ENCODE measurements at regions not wholly inside any gene's neighbourhood (a gene's known extent, or its start where the extent isn't known, plus 50 kb on each side); places are given as distances from the start of the nearest gene placed in this dataset.

GRCh38 chr20:57066126-57066900, 200.1 kb downstream of the BMP7 start:
- no peak for DNase-seq

GRCh38 chr20:57069442-57069841, 197.0 kb downstream of the BMP7 start:
- no peak for DNase-seq

DNA sequence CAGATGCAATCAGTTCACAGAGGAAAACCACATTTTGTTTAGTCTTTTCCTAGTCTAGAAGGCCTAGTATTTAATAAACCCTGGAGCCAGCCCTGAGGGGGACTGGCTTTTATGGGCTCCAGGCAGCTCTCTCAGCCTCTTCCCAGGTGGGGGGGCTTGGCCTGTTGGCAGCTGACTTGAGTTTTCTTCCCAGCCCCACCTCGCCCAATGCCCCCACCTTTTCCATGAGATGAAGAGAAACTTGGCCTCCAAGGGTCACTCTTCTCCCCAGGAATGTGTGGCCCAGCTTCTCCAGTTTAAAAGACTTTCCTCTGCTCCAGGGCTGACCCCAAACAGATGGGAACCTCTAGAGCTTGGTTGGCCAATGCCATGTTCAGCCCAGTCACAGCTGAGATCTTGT, 196.1 kb downstream of the BMP7 start:
- no peak for DNase-seq

DNA sequence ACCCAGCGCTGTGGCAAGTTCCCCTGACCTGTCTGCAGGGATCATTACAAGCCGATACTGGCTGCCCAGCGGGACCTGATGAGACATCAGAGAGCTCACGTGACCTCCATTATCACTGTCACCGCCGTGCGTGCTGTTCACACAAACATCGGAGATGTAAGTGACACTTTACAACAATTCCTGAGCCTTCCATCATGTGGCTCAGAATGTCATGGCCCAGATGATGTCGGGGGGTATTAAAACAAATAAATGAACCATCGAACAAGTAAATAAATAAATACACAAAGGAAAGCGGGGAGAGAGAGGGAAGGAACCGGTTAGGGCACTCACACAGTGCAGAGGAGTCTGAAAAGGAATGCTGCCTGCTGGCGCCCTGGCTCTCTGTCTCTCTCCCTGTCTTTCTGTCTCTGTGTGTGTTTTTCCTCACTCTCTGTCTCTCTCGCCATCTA, 195.1 kb downstream of the BMP7 start:
- DNase-seq = peak; percentile 30

DNA sequence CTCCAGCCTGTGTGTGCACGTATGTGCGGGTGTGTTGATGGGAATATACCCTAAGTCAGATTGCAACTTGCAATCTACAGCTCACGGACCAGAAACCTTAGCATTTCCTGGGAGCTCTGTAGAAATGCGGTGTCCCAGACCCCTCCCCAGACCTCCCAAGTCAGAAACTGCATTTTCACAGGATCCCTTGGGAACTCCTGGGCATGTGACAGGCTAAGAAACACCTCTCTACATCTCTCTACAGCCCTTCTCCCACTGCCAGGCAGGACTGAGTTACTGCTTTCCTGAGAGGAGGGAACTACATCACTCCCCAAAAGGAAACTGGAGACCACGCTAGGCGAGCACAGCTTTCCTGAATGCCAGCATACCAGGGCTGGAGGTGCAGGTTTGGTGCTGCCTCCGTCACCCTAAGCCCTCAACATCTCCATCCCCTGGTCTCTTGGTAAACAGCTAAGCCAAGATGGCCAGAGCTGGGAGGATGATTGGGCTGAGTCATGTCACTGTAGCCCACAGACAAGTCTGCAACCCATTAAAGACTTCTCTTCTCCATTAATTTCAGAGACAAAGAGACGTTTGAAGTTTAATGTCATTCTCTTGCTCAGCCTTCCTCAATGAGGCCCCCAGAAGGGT, 194.4 kb downstream of the BMP7 start:
- DNase-seq = no peak

GRCh38 chr20:57073402-57073801, 193.0 kb downstream of the BMP7 start:
- DNase-seq = no peak

DNA sequence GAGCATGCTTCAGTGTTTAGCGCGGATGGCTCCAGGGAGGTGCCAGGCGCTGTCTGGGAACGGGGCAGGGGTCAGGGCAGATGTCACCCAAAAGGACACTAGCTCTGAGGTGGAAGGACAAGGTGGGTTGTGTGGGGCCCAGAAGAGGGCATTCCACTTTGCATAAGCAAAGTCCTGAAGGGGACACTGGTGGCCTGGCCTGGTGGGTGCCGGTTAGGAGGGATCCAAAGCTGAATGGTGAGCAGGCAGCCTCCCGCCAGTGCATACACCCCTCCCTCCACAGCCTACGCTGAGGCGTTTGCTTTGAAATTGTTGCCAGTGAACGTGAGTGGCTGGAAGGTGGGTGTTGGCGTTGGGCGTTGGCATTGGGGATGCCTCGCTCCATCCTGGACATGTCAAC, 192.1 kb downstream of the BMP7 start:
- DNase-seq = no peak

DNA sequence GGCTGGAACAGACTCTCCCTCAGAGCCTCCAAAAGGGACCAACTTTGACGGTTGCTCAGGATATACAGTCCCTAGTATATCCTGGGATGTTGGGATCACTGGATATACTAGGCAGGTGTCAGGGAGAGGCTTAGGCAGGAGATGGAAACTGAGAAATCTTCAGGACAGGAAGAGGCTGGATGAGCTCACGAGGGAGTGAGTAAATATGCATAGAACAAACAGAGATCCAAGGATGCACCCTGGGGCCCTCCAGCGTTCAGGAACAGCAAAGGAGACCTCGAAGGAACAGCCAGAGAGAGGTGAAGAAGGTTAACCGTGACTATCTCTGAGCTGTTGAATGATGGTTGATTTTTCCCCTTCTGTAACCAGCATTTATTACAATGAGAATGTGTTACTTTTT, 191.3 kb downstream of the BMP7 start:
- DNase-seq = no peak

GRCh38 chr20:57075603-57076002, 190.8 kb downstream of the BMP7 start:
- no peak for DNase-seq

DNA sequence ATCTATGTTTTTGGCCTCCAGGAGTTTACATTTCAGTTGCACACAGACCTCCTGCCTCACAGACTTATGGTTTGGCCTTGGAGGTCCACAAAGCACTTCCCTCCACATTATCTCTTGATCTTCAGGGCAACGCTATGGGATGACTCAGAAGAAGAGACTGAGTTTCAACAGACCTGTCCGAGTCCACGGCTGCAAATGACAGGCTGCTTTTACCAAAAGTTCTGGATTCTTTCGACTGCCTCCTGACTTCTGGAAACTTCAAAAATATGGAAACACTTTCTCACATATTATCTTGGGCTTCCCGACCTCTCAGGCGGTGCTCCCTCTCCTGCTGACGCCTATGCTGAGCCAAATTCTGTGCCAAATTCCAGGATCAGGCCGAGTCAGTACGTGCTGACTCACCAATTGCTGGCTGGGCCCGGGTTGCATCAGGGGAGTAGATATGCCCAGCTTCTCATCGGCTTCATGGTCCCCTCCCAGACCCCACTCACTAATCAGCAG, 190.2 kb downstream of the BMP7 start:
- no peak for DNase-seq

DNA sequence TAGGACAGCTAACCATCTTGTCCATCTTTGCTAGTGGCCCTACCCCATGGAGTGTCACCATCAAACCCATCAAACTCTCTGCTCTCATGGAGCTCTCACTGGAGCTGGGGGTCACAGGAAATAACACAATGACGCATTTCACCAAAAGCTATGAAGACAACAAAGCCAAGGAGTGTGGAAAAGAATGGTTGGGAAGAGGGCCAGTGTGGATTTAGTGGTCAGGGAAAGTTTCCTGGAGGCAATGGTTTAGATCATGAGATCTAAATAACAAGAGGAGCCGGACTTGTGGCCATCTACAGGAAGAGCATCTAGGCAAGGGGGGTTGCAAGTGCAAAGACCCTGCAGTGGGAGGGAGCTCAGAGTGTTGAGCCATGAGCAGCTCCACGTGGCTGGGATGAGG, 189.5 kb downstream of the BMP7 start:
- no peak for DNase-seq

- DNase-seq = no peak
Measured at GRCh38 chr20:57078116-57078515, 188.3 kb downstream of the BMP7 start.

- DNase-seq = no peak
Measured at GRCh38 chr20:57079031-57080005, 187.1 kb downstream of the BMP7 start.

DNA sequence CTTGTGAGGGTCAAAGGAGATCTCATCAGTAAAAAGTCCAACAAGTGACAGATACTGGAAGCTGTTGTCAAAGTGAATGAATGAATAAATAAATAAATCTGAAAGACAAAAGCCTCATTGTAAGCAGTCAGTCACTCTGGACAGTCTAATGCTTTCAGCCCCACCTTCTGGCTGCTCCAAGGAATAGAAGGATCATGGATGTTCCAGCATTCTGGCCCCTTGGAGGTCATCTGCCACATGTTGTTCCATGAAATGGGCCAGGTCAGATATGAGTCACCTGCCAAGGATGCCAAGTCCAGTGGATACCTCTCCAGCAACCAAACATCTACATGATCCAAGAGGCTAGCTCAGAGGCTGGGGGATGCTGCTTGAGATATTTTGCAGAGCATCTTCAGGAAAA, 185.6 kb downstream of the BMP7 start:
- no peak for DNase-seq

DNA sequence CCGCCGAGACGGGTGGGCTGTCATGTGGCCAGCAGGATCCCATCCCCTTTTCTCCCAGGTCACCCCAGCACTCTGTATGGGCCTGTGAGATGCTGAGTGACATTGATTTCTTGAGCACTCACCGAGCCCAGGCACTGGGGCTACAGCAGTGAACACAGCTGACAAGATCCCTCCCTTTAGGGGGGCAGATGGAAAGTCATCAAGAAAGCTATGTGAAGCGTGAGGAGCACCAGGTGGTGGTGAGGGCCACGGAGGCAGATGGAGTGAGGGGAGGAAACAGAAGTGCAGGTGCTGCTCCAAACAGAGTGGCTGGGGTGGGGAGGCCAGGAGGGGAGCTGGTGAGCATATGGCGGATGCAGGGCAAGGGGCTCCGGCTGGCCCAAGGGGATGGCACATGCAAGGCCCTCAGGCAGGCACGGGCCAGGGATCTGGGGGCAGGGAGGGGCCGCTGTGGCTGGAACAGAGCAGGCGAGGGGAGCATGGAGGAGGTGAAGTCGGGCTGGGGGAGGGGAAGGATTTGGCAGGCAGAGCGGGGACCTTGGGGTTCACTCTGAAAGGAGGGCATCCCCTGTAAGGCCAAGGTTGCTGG, 184.0 kb downstream of the BMP7 start:
- no peak for DNase-seq

DNA sequence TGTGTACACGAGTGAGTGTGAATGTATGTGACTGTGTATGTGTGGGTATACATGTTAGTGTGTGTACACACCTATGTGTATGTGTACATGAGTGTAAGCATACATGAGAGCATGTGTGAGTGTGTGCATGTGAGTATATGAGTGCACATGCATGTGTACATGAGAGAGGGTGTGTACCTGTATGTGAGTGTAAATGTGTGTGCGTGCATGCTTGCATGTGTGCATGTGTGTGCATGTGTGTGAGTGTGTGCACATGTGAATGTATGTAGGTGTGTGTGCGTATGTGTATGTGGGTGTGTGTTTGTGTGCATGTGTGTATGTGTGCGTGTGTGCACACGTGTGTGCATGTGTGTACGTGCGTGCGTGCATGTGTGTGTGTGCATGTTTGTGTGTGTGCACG, 183.4 kb downstream of the BMP7 start:
- no peak for DNase-seq

DNA sequence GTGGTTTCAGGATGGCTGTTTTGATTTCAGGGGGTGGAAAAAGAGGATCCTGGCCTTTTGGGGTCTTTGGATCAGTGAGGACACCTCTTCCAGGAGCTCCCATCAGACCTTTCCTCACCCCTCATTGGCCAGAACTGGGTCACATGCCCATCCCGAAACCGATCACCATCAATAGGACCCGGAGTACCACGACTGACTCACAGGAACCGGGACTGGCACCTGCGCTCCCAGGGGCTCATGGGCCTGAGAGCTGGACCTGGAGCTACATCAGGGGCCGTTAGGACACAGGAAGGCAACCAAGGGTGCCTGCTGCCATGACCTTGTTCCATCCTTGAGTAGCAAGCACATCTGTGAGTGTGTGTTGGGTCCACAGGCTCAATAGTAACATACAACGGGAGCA, 180.4 kb downstream of the BMP7 start:
- DNase-seq = no peak

DNA sequence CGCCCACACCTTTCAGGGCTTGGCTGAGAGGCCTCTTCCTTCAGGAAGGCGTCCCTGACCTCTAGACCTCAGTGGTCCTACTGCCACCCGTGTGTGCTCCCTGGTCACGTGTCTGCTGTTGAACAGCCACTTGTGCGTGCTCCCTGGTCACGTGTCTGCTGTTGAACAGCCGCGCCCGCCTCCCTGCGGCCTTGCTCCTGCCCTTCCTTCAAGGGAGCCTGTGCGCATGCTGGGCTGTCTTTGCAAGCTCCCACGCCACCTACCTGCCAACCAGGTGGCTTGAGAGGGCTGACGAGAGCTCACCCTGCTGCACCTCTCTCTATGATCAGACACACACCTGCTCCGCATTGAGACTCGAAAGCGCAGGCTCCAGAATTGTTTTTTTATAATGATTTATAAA, 179.3 kb downstream of the BMP7 start:
- peak; percentile 10 for DNase-seq

- DNase-seq = no peak
Measured at GRCh38 chr20:57087705-57088104, 178.7 kb downstream of the BMP7 start.

- no peak for DNase-seq
Measured at GRCh38 chr20:57088436-57088835, 178.0 kb downstream of the BMP7 start.

GRCh38 chr20:57089699-57090144, 176.7 kb downstream of the BMP7 start:
- peak; percentile 62 for DNase-seq

Data from NCI-H69 (cell line).